Skeletal muscle satellite cell (primary cell): ENCODE measurements at regions not wholly inside any gene's neighbourhood (a gene's known extent, or its start where the extent isn't known, plus 50 kb on each side); places are given as distances from the start of the nearest gene placed in this dataset.
A peak's percentile ranks its signal among the peaks of the same experiment; 100 is the strongest.

ENCODE experiments used
- H3K27me3 ChIP-seq: 2 replicates; pipeline ENCODE4 v1.7.0; 2013; ENCODE audit warnings: low read length; ENCODE audit not compliant: control insufficient read depth, insufficient read depth
- H3K36me3 ChIP-seq: 2 replicates; pipeline ENCODE4 v1.7.0; 2013; ENCODE audit warnings: mild to moderate bottlenecking, control low read depth, low read length; ENCODE audit not compliant: insufficient read depth
- H3K4me1 ChIP-seq: 2 replicates; pipeline ENCODE4 v1.7.0; 2013; ENCODE audit warnings: low read length; ENCODE audit not compliant: control insufficient read depth, insufficient read depth
- H3K4me2 ChIP-seq: 2 replicates; pipeline ENCODE4 v1.7.0; 2013; ENCODE audit warnings: mild to moderate bottlenecking, low read length
- H3K4me3 ChIP-seq: 2 replicates; pipeline ENCODE4 v1.7.0; 2013; ENCODE audit warnings: low read length
- H3K9ac ChIP-seq: 2 replicates; pipeline ENCODE4 v1.7.0; 2013; ENCODE audit warnings: mild to moderate bottlenecking, low read depth, low read length, moderate library complexity
- H3K9me3 ChIP-seq: replicated peaks from 2 replicates; pipeline ENCODE4 v1.7.0; 2013; ENCODE audit warnings: mild to moderate bottlenecking, control low read depth, low read length

- H3K4me3 ChIP-seq: no peak overlapping the region
- no peaks in the 10 kb centered on the region for H3K9me3 ChIP-seq
- H3K9ac ChIP-seq: no peak overlapping the region
- peak overlapping the region; percentile 17 for H3K4me2 ChIP-seq
- no peaks in the 10 kb centered on the region for H3K36me3 ChIP-seq
- H3K4me1 ChIP-seq: peaks cover 10% of the 10 kb centered on the region
- peaks cover 38% of the 10 kb centered on the region for H3K27me3 ChIP-seq
Observed at GRCh38 chr6:4281341-4282293, 146.2 kb upstream of the ECI2 start.

- Histone ChIP-seq H3K4me3 (no peak overlapping the region), H3K9ac (no peak overlapping the region), H3K9me3 (no peaks in the 10 kb centered on the region), H3K4me2 (no peak overlapping the region), H3K27me3 (peaks cover 36% of the 10 kb centered on the region), H3K4me1 (peaks cover 10% of the 10 kb centered on the region), H3K36me3 (no peaks in the 10 kb centered on the region)
Observed at GRCh38 chr6:4280707-4281106, 145.3 kb upstream of the ECI2 start.

- Histone ChIP-seq H3K27me3 (peaks cover 36% of the 10 kb centered on the region), H3K9ac (no peak overlapping the region), H3K4me3 (no peak overlapping the region)
Observed at GRCh38 chr6:4280031-4280430, 144.7 kb upstream of the ECI2 start.

GRCh38 chr6:4274382-4275082 is 139.2 kb upstream of the ECI2 start:
- H3K27me3 ChIP-seq: peaks cover 12% of the 10 kb centered on the region
- no peaks in the 10 kb centered on the region for H3K4me1 ChIP-seq
- H3K9me3 ChIP-seq: no peaks in the 10 kb centered on the region
- no peak overlapping the region for H3K4me3 ChIP-seq
- no peaks in the 10 kb centered on the region for H3K36me3 ChIP-seq
- H3K4me2 ChIP-seq: no peak overlapping the region
- no peak overlapping the region for H3K9ac ChIP-seq

More at GRCh38 chr6:4280031-4280430, 144.7 kb upstream of the ECI2 start:
- Histone ChIP-seq H3K9me3 (no peaks in the 10 kb centered on the region), H3K36me3 (no peaks in the 10 kb centered on the region), H3K4me2 (no peak overlapping the region), H3K4me1 (peaks cover 10% of the 10 kb centered on the region)

GRCh38 chr6:4272996-4273395 is 137.6 kb upstream of the ECI2 start:
- H3K9me3 ChIP-seq: no peaks in the 10 kb centered on the region
- no peaks in the 10 kb centered on the region for H3K4me1 ChIP-seq
- H3K36me3 ChIP-seq: no peaks in the 10 kb centered on the region
- peaks cover 12% of the 10 kb centered on the region for H3K27me3 ChIP-seq
- no peak overlapping the region for H3K4me2 ChIP-seq
- no peak overlapping the region for H3K4me3 ChIP-seq
- H3K9ac ChIP-seq: no peak overlapping the region

DNA sequence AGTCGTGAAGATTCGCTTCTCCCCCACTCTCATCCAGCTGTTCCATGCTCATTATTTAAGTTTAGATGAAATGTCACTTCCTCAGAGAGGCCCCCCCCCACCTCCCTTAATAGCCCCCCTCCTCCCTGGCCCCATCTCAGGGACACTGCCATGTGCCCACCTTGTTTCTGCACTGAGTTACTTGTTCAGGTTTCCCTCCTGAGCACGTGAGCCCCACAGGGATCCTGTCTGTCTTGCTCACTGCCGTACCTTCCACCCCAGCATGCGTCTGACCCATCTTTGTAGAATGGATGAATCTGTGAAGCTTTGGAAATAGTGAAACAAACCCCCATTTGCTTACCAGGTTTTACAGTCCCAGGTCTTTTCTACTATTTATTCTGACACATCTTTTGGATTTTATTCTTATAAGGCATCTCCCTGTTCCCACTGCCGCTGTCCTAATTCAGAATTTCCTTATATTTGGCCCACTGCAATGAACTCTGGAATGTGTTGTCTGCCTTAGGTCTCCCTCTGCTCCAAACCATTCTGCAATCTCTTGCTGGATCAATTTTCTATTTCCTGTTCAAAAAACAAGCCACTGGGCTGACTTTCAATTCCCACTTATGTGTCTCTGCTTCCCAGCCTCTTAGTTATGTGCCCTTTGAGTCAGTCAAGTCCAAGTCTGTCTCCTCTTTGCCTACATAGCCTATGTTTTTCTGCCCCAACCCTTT is 136.5 kb upstream of the ECI2 start:
- Histone ChIP-seq H3K9me3 (no peaks in the 10 kb centered on the region), H3K4me2 (no peak overlapping the region), H3K4me1 (no peaks in the 10 kb centered on the region), H3K36me3 (no peaks in the 10 kb centered on the region), H3K9ac (no peak overlapping the region), H3K27me3 (peaks cover 13% of the 10 kb centered on the region), H3K4me3 (no peak overlapping the region)

GRCh38 chr6:4270776-4271175 is 135.4 kb upstream of the ECI2 start:
- no peak overlapping the region for H3K4me3 ChIP-seq
- H3K27me3 ChIP-seq: peaks cover 15% of the 10 kb centered on the region
- no peaks in the 10 kb centered on the region for H3K4me1 ChIP-seq
- H3K9me3 ChIP-seq: no peaks in the 10 kb centered on the region
- no peak overlapping the region for H3K9ac ChIP-seq
- H3K4me2 ChIP-seq: no peak overlapping the region
- no peaks in the 10 kb centered on the region for H3K36me3 ChIP-seq

GRCh38 chr6:4270001-4270400 is 134.6 kb upstream of the ECI2 start:
- no peaks in the 10 kb centered on the region for H3K9me3 ChIP-seq
- no peaks in the 10 kb centered on the region for H3K36me3 ChIP-seq
- no peak overlapping the region for H3K4me2 ChIP-seq
- H3K4me1 ChIP-seq: no peaks in the 10 kb centered on the region
- no peak overlapping the region for H3K4me3 ChIP-seq
- H3K9ac ChIP-seq: no peak overlapping the region
- peaks cover 15% of the 10 kb centered on the region for H3K27me3 ChIP-seq

DNA sequence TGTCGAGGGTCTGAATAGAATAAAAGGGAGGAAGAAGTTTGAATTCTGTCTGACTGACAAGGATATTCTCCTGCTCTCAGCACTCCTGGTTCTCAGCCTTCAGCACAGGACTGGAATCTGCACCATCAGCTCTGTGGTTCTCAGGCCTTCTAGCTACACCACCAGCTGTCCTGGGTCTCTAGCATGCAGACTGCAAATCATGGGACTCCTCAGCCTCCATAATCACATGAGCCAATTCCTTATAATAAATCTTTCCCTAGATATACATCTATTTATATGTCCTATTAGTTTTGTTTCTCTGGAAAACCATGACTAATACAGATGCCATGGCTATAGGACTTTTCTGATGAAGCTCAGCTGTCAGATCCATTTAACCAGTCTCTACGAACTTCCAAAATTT is 132.8 kb upstream of the ECI2 start:
- Histone ChIP-seq H3K4me1 (no peaks in the 10 kb centered on the region), H3K9me3 (no peaks in the 10 kb centered on the region), H3K4me2 (no peak overlapping the region), H3K36me3 (no peaks in the 10 kb centered on the region), H3K9ac (no peak overlapping the region), H3K4me3 (no peak overlapping the region), H3K27me3 (peaks cover 8% of the 10 kb centered on the region)

- no peak overlapping the region for H3K9ac ChIP-seq
- H3K4me1 ChIP-seq: no peaks in the 10 kb centered on the region
- peaks cover 8% of the 10 kb centered on the region for H3K27me3 ChIP-seq
- no peak overlapping the region for H3K4me3 ChIP-seq
- no peak overlapping the region for H3K4me2 ChIP-seq
- H3K36me3 ChIP-seq: no peaks in the 10 kb centered on the region
- no peaks in the 10 kb centered on the region for H3K9me3 ChIP-seq
Observed at GRCh38 chr6:4265740-4266139, 130.4 kb upstream of the ECI2 start.

GRCh38 chr6:4264601-4265000 is 129.2 kb upstream of the ECI2 start:
- no peak overlapping the region for H3K9ac ChIP-seq
- H3K36me3 ChIP-seq: no peaks in the 10 kb centered on the region
- no peak overlapping the region for H3K4me2 ChIP-seq
- no peaks in the 10 kb centered on the region for H3K9me3 ChIP-seq
- no peaks in the 10 kb centered on the region for H3K4me1 ChIP-seq
- H3K27me3 ChIP-seq: peaks cover 3% of the 10 kb centered on the region
- no peak overlapping the region for H3K4me3 ChIP-seq
